Neuronal stem cell (in vitro differentiated cells): ENCODE measurements at regions not wholly inside any gene's neighbourhood (a gene's known extent, or its start where the extent isn't known, plus 50 kb on each side); places are given as distances from the start of the nearest gene placed in this dataset.

Experiments used
- DNase-seq: peaks from one replicate; pipeline ENCODE4 v3.0.0-alpha.2; 2013; ENCODE audit warnings: low spot score
- H2AFZ ChIP-seq: one replicate; pipeline ENCODE4 v1.6.1; 2013; ENCODE audit warnings: mild to moderate bottlenecking, low read length, inconsistent platforms
- H2AK5ac ChIP-seq: 2 replicates; pipeline ENCODE4 v1.6.1; 2013; ENCODE audit warnings: low read depth, mild to moderate bottlenecking, inconsistent platforms, low read length, moderate library complexity, mixed read lengths
- H2BK120ac ChIP-seq: 2 replicates; pipeline ENCODE4 v1.6.1; 2013; ENCODE audit warnings: low read depth, mild to moderate bottlenecking, inconsistent platforms, low read length, moderate library complexity, mixed read lengths
- H2BK12ac ChIP-seq: one replicate; pipeline ENCODE4 v1.6.1; 2013; ENCODE audit warnings: low read length, inconsistent platforms
- H2BK15ac ChIP-seq: 2 replicates; pipeline ENCODE4 v1.6.1; 2013; ENCODE audit warnings: mild to moderate bottlenecking, low read length, inconsistent platforms, mixed read lengths
- H2BK5ac ChIP-seq: one replicate; pipeline ENCODE4 v1.6.1; 2013; ENCODE audit warnings: inconsistent platforms, mild to moderate bottlenecking, low read length, moderate library complexity
- H3K14ac ChIP-seq: one replicate; pipeline ENCODE4 v1.6.1; 2013; ENCODE audit warnings: low read length, inconsistent platforms
- H3K18ac ChIP-seq: 2 replicates; pipeline ENCODE4 v1.6.1; 2013; ENCODE audit warnings: low read length, inconsistent platforms
- H3K23ac ChIP-seq: 2 replicates; pipeline ENCODE4 v1.6.1; 2013; ENCODE audit warnings: low read depth, mild to moderate bottlenecking, mixed read lengths, low read length, inconsistent platforms; ENCODE audit not compliant: poor library complexity
- H3K27ac ChIP-seq: replicated peaks from 3 replicates; pipeline ENCODE4 v1.5.1; 2013; ENCODE audit warnings: low read length, inconsistent platforms
- H3K27me3 ChIP-seq, 3 experiments: 2 replicates each; pipeline ENCODE4 v1.6.1; 2013; ENCODE audit warnings: low read length in 3 of 3, mild to moderate bottlenecking in 2 of 3, inconsistent platforms in 1 of 3, low read depth in 1 of 3, mixed read lengths in 1 of 3, moderate library complexity in 1 of 3; ENCODE audit not compliant: control insufficient read depth in 3 of 3, insufficient read depth in 3 of 3
- H3K36me3 ChIP-seq, 2 donors: replicated peaks in 1 of 2; 2 replicates each; pipeline ENCODE4 v1.6.1; 2013; ENCODE audit warnings: low read length in 2 of 2; ENCODE audit not compliant: control insufficient read depth in 2 of 2, insufficient read depth in 2 of 2
- H3K4ac ChIP-seq: 2 replicates; pipeline ENCODE4 v1.6.1; 2013; ENCODE audit warnings: inconsistent platforms, mild to moderate bottlenecking, low read length, moderate library complexity
- H3K4me1 ChIP-seq, 2 donors: 1 replicate in 1 of 2; 2 replicates in 1 of 2; pipeline ENCODE4 v1.6.1; 2013; ENCODE audit warnings: low read length in 2 of 2, low read depth in 1 of 2; ENCODE audit not compliant: control insufficient read depth in 2 of 2, insufficient read depth in 1 of 2
- H3K4me2 ChIP-seq: one replicate; pipeline ENCODE4 v1.6.1; 2013; ENCODE audit warnings: mild to moderate bottlenecking, low read length, inconsistent platforms; ENCODE audit not compliant: insufficient read depth, poor library complexity, severe bottlenecking
- H3K4me3 ChIP-seq, 2 donors: 2 replicates each; pipeline ENCODE4 v1.5.1; 2013; ENCODE audit warnings: low read length in 2 of 2, mild to moderate bottlenecking in 2 of 2, inconsistent platforms in 1 of 2, moderate library complexity in 1 of 2
- H3K79me1 ChIP-seq: one replicate; pipeline ENCODE4 v1.6.1; 2013; ENCODE audit warnings: low read depth, mild to moderate bottlenecking, inconsistent platforms, low read length, moderate library complexity
- H3K9ac ChIP-seq: one replicate; pipeline ENCODE4 v1.6.1; 2013; ENCODE audit warnings: mild to moderate bottlenecking, low read depth, low read length, inconsistent platforms; ENCODE audit not compliant: poor library complexity
- H3K9me3 ChIP-seq, 2 donors: replicated peaks in 1 of 2; 2 replicates each; pipeline versions ENCODE3 to v1.6.1; 2013; ENCODE audit warnings: low read length in 2 of 2, mild to moderate bottlenecking in 2 of 2, inconsistent platforms in 1 of 2, low read depth in 1 of 2, mixed read lengths in 1 of 2, moderate library complexity in 1 of 2; ENCODE audit not compliant: control insufficient read depth in 2 of 2, insufficient read depth in 1 of 2
- H4K8ac ChIP-seq: one replicate; pipeline ENCODE4 v1.6.1; 2013; ENCODE audit warnings: low read depth, mild to moderate bottlenecking, inconsistent platforms, low read length, moderate library complexity
- H4K91ac ChIP-seq: one replicate; pipeline ENCODE4 v1.6.1; 2013; ENCODE audit warnings: low read length, low read depth, mild to moderate bottlenecking, inconsistent platforms; ENCODE audit not compliant: poor library complexity
- WGBS, 2 donors: extraction: QIAGEN DNeasy Blood & Tissue Kit; methylation state at CpG; one replicate each; pipeline ENCODE4 v1.1.7; 2013; ENCODE audit warnings: missing lambda C conversion rate in 2 of 2, mixed read lengths in 1 of 2; ENCODE audit not compliant: insufficient read length in 2 of 2, insufficient replicate concordance in 1 of 2; ENCODE audit errors: extremely low coverage in 2 of 2; 5-methylcytosine and 5-hydroxymethylcytosine counted together

GRCh38 chr15:77782691-77783090, 150.0 kb upstream of the LINGO1 start:
- DNase-seq = no peak
- H3K14ac ChIP-seq = no peak overlapping the region

GRCh38 chr15:77781946-77782240, 149.2 kb upstream of the LINGO1 start:
- no peak for DNase-seq
- Histone ChIP-seq H2AK5ac (no peak overlapping the region), H3K36me3 (no peaks in the 10 kb centered on the region), H3K27ac (no peak overlapping the region), H2AFZ (no peak overlapping the region), H2BK120ac (no peak overlapping the region), H3K4ac (no peak overlapping the region), H3K18ac (peak overlapping the region; percentile 71), H3K14ac (no peak overlapping the region), H3K23ac (peak overlapping the region; percentile 57), H4K91ac (no peak overlapping the region), H3K4me1 (peaks cover 0 to 10% of the 10 kb centered on the region in 2 donors), H2BK5ac (no peak overlapping the region), H3K4me2 (no peak overlapping the region), H4K8ac (no peak overlapping the region), H3K79me1 (peaks cover 2% of the 10 kb centered on the region), H3K9me3 (no peaks in the 10 kb centered on the region), H3K27me3 (peaks cover 0 to 6% (median 0%) of the 10 kb centered on the region in 3 experiments), H2BK15ac (no peak overlapping the region), H3K4me3 (no peak overlapping the region), H3K9ac (no peak overlapping the region), H2BK12ac (no peak overlapping the region)
- WGBS, 2 donors = no CpG with 5 or more reads among the region's 8 CpGs

More at GRCh38 chr15:77782691-77783090, 150.0 kb upstream of the LINGO1 start:
- Histone ChIP-seq H3K27ac (no peak overlapping the region), H3K23ac (no peak overlapping the region), H3K27me3 (peaks cover 0 to 10% (median 0%) of the 10 kb centered on the region in 3 experiments), H3K4ac (no peak overlapping the region), H2AK5ac (no peak overlapping the region), H3K4me1 (peaks cover 0 to 10% of the 10 kb centered on the region in 2 donors), H3K9ac (peak overlapping the region; percentile 50), H4K8ac (no peak overlapping the region), H2AFZ (no peak overlapping the region), H3K36me3 (no peaks in the 10 kb centered on the region), H3K18ac (no peak overlapping the region), H3K9me3 (no peaks in the 10 kb centered on the region), H3K79me1 (no peaks in the 10 kb centered on the region), H2BK15ac (no peak overlapping the region), H2BK120ac (peak overlapping the region; percentile 27), H4K91ac (no peak overlapping the region), H3K4me2 (no peak overlapping the region), H2BK12ac (no peak overlapping the region), H2BK5ac (no peak overlapping the region), H3K4me3 (no peak overlapping the region)
- WGBS, 2 donors = no CpG with 5 or more reads among the region's 4 CpGs

GRCh38 chr15:77781151-77781945, 148.6 kb upstream of the LINGO1 start:
- Histone ChIP-seq H3K36me3 (no peaks in the 10 kb centered on the region), H3K14ac (peak overlapping the region; percentile 44), H2BK5ac (no peak overlapping the region), H3K9me3 (no peaks in the 10 kb centered on the region), H4K8ac (no peak overlapping the region), H3K4me3 (no peak overlapping the region), H2AFZ (no peak overlapping the region), H2AK5ac (no peak overlapping the region), H2BK15ac (peak overlapping the region; percentile 55), H4K91ac (no peak overlapping the region), H3K4ac (peak overlapping the region; percentile 31), H3K27me3 (peaks cover 0 to 4% (median 0%) of the 10 kb centered on the region in 3 experiments), H3K79me1 (peaks cover 2% of the 10 kb centered on the region), H3K9ac (no peak overlapping the region), H3K23ac (no peak overlapping the region), H3K18ac (no peak overlapping the region), H2BK120ac (no peak overlapping the region), H3K4me1 (peaks cover 0 to 10% of the 10 kb centered on the region in 2 donors), H3K27ac (no peak overlapping the region), H3K4me2 (no peak overlapping the region), H2BK12ac (no peak overlapping the region)
- DNase-seq = no peak
- WGBS, 2 donors = no CpG with 5 or more reads among the region's 16 CpGs

DNA sequence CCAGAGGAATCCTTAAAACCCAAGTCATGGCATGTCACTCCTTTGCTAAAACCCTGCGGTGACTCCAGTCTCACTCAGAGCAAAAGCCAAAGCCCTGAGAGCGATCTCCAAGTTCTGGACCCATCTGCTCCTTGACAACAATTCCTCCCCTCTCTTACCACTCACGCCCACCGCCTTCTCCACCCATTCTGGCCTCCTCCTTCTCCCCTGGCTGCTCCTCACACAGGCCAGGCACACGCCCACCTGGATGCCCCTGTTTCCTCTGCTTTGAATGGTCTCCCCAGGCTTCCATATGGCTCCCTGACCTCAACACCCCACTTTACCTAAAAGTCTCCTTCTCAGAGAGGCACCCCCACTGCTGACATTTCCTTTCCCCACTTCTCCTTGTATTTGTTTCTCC, 146.1 kb upstream of the LINGO1 start:
- Histone ChIP-seq H3K27me3 (peaks cover 0 to 10% (median 0%) of the 10 kb centered on the region in 3 experiments), H3K23ac (no peak overlapping the region), H3K4me2 (no peak overlapping the region), H3K18ac (peak overlapping the region; percentile 27), H2BK15ac (no peak overlapping the region), H3K14ac (no peak overlapping the region), H2BK12ac (no peak overlapping the region), H3K4ac (no peak overlapping the region), H3K36me3 (no peaks in the 10 kb centered on the region), H4K91ac (no peak overlapping the region), H2AFZ (no peak overlapping the region), H3K27ac (no peak overlapping the region), H4K8ac (no peak overlapping the region), H3K79me1 (peaks cover 2% of the 10 kb centered on the region), H3K9me3 (no peaks in the 10 kb centered on the region), H3K4me3 (no peak overlapping the region), H3K4me1 (peaks cover 0 to 6% of the 10 kb centered on the region in 2 donors), H2BK120ac (no peak overlapping the region), H2AK5ac (no peak overlapping the region), H3K9ac (no peak overlapping the region), H2BK5ac (no peak overlapping the region)
- WGBS, 2 donors = no CpG with 5 or more reads among the region's 5 CpGs
- no peak for DNase-seq
